ENCODE measurements at regions not wholly inside any gene's neighbourhood (a gene's known extent, or its start where the extent isn't known, plus 50 kb on each side); places are given as distances from the start of the nearest gene placed in this dataset.

GRCh38 chr20:55095745-55096400, 620.5 kb downstream of the DOK5 start:
- TF ChIP-seq CTCF (IDR thresholded peaks at IDR 0.05; ENCODE audit: low read depth, low read length) (no peak), POLR2A (IDR thresholded peaks at IDR 0.05; ENCODE audit: extremely low read depth, insufficient read length) (no peak), MAX (IDR thresholded peaks at IDR 0.05; ENCODE audit: low read depth, low read length) (no peak)
